ENCODE measurements at regions not wholly inside any gene's neighbourhood (a gene's known extent, or its start where the extent isn't known, plus 50 kb on each side); places are given as distances from the start of the nearest gene placed in this dataset.

- TF ChIP-seq, protein P1, sequence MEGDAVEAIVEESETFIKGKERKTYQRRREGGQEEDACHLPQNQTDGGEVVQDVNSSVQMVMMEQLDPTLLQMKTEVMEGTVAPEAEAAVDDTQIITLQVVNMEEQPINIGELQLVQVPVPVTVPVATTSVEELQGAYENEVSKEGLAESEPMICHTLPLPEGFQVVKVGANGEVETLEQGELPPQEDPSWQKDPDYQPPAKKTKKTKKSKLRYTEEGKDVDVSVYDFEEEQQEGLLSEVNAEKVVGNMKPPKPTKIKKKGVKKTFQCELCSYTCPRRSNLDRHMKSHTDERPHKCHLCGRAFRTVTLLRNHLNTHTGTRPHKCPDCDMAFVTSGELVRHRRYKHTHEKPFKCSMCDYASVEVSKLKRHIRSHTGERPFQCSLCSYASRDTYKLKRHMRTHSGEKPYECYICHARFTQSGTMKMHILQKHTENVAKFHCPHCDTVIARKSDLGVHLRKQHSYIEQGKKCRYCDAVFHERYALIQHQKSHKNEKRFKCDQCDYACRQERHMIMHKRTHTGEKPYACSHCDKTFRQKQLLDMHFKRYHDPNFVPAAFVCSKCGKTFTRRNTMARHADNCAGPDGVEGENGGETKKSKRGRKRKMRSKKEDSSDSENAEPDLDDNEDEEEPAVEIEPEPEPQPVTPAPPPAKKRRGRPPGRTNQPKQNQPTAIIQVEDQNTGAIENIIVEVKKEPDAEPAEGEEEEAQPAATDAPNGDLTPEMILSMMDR (IDR thresholded peaks at IDR 0.05), result no peak
- TF ChIP-seq EZH2 (IDR thresholded peaks at IDR 0.05; ENCODE audit: borderline replicate concordance, insufficient read depth, low read depth, low read length, poor library complexity, severe bottlenecking), result no peak
Measured at GRCh38 chr12:53825246-53826081, 73.7 kb upstream of the CISTR start.
